Type B pancreatic cell (in vitro differentiated cells): ENCODE measurements at regions not wholly inside any gene's neighbourhood (a gene's known extent, or its start where the extent isn't known, plus 50 kb on each side); places are given as distances from the start of the nearest gene placed in this dataset.
A peak's percentile ranks its signal among the peaks of the same experiment; 100 is the strongest.

ENCODE experiments used
- DNase-seq: peaks from one replicate; pipeline ENCODE4 v3.0.0; 2021; ENCODE audit warnings: mixed read lengths; ENCODE audit not compliant: unreplicated experiment; ENCODE audit errors: extremely low spot score
- H3K27ac Mint-ChIP-seq: 2 replicates; pipeline ENCODE4 v1.8.0; 2021; ENCODE audit warnings: mild to moderate bottlenecking, mixed read lengths
- H3K27me3 Mint-ChIP-seq: 2 replicates; pipeline ENCODE4 v1.8.0; 2021; ENCODE audit warnings: mixed read lengths
- H3K36me3 Mint-ChIP-seq: 2 replicates; pipeline ENCODE4 v1.8.0; 2021; ENCODE audit warnings: mixed read lengths
- H3K4me1 Mint-ChIP-seq: one replicate; pipeline ENCODE4 v1.8.0; 2021; ENCODE audit warnings: mixed read lengths; ENCODE audit not compliant: unreplicated experiment
- H3K4me3 Mint-ChIP-seq: 2 replicates; pipeline ENCODE4 v1.8.0; 2021; ENCODE audit warnings: mild to moderate bottlenecking, mixed read lengths
- H3K9me3 Mint-ChIP-seq: 2 replicates; pipeline ENCODE4 v1.8.0; 2021; ENCODE audit warnings: mixed read lengths
- TF ChIP-seq, protein P1 (sequence below): fragments of 200-600 bp; sonication (generic); conservative IDR thresholded peaks from 2 replicates; pipeline ENCODE4 v1.5.0; 2021; ENCODE audit warnings: antibody characterized with exemption, mild to moderate bottlenecking

DNA sequence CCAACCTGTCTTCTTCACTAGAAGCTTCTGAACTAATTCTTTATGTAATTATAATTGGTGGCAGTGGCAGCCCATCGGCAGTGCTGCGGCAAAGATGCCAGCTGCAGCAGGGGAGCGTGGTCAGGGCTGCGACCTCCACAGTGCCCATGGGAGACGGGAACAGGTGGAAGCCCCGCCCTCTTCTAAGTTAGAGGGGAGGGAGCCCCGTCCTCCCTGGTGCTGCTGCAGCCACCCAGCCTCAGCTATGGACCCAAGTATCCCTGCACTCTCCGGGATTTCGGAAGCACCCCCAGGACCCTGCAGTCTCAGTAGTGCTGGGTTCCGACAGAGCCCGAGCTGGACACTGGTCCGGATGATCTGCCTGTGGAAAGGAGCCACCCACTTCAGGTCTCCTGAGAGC is 117.0 kb upstream of the MBL2 start:
- TF ChIP-seq, protein P1, sequence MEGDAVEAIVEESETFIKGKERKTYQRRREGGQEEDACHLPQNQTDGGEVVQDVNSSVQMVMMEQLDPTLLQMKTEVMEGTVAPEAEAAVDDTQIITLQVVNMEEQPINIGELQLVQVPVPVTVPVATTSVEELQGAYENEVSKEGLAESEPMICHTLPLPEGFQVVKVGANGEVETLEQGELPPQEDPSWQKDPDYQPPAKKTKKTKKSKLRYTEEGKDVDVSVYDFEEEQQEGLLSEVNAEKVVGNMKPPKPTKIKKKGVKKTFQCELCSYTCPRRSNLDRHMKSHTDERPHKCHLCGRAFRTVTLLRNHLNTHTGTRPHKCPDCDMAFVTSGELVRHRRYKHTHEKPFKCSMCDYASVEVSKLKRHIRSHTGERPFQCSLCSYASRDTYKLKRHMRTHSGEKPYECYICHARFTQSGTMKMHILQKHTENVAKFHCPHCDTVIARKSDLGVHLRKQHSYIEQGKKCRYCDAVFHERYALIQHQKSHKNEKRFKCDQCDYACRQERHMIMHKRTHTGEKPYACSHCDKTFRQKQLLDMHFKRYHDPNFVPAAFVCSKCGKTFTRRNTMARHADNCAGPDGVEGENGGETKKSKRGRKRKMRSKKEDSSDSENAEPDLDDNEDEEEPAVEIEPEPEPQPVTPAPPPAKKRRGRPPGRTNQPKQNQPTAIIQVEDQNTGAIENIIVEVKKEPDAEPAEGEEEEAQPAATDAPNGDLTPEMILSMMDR: no peak
- Mint-ChIP-seq H3K27me3 (no peaks in the 10 kb centered on the region), H3K36me3 (no peaks in the 10 kb centered on the region), H3K27ac (no peak overlapping the region), H3K4me3 (no peak overlapping the region), H3K4me1 (peaks cover 5% of the 10 kb centered on the region), H3K9me3 (no peaks in the 10 kb centered on the region)
- no peak for DNase-seq

DNA sequence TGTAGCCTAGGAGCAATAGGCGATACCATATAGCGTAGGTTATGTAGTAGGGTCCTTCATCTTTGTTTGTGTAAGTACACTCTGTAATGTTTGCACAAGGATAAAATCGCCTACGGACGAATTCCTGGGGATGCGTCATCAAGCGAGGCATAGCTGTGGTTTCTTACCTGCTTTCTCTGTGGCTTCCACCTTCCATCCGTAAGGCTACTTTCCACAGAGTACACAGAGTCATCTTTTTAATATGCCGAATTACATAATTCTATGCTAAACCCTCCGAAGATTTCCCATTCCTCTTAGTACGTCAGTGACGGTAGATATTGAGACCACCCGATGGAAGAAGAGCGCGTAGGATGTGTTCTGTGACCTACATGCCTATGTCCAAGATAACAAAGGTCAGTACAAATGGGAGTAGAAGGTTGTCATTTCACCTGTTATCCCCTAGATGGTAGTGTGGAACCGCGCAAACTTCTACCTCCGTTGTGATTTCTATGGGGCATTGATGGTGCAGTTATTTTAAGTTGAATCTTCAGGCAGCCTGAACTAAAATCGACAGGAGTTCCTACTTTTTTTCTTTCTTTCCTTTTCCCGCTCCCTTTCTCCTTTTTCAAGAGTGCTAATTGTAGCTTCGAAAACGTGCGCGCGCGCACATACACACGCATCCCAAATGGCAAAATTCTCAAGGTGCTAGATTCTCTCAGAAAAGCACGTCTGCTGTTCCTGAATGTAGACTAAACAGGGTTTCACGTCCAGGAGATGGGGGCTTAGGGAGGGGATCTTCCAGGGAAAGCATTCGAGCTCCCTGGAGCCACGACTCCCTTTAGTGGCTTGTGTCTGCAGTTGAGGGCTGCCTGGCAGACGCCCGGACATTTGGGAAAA is 111.7 kb upstream of the MBL2 start:
- TF ChIP-seq, protein P1: peak; percentile 92
- Mint-ChIP-seq H3K4me1 (peaks cover 18% of the 10 kb centered on the region), H3K9me3 (no peaks in the 10 kb centered on the region), H3K27me3 (no peaks in the 10 kb centered on the region), H3K27ac (peak overlapping the region; percentile 82), H3K4me3 (peak overlapping the region; percentile 65), H3K36me3 (no peaks in the 10 kb centered on the region)
- no peak for DNase-seq

DNA sequence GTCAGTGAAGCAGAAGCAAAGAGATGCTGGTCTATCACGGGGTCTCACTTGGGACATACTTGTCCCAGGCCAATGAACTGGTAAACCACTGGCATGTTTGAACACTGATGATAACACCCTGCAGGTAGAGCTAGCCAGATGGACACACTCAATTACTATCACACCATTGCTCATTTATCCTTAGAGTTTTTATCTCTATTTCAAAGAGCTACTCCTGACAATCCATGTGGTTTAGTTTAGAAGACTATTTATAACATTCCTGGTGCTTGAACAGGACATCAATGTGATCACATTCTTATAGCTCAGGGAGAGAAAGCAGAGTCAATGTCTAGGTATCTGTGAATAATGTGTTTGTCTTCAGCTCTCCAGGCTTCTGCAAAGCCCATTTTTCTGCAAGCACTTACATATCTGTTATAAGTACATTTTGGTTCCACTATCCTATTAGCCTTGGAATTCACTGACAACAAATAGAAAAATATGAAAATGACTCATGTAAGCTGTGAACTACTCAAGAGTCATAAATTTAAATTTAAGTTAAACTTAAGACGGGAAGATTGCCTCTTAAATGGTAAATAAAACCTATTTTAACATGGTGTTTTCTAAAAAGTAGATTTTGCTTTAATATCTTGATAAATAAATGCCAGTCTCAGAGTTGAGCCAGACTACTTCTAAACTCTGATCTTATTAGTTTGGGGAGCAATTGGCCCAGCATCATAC is 106.7 kb upstream of the MBL2 start:
- H3K4me1 Mint-ChIP-seq: peaks cover 18% of the 10 kb centered on the region
- DNase-seq: no peak
- H3K36me3 Mint-ChIP-seq: no peaks in the 10 kb centered on the region
- TF ChIP-seq, protein P1: no peak
- H3K4me3 Mint-ChIP-seq: no peak overlapping the region
- H3K27ac Mint-ChIP-seq: no peak overlapping the region
- H3K9me3 Mint-ChIP-seq: peaks cover 4% of the 10 kb centered on the region
- no peaks in the 10 kb centered on the region for H3K27me3 Mint-ChIP-seq

DNA sequence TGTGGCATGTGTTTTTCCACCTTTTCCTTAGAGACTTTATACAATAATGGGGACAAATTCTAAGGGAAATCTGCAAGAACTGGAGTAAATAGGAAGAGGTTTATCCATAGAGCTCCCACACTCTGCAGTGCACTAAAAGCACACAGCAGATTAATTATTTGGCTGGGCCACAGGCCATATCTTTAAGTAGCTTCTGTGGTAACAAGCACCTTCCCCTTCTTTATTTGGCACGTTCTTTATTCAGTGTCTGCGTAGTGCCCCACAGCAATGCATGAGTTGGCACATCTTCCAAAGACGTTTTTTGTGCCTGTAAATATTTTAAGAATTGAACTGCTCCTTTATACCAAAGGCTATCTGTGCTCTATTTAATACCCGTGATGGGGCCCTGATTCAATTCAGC is 104.9 kb upstream of the MBL2 start:
- Mint-ChIP-seq H3K27ac (no peak overlapping the region), H3K27me3 (no peaks in the 10 kb centered on the region), H3K36me3 (no peaks in the 10 kb centered on the region), H3K4me1 (peaks cover 14% of the 10 kb centered on the region), H3K9me3 (peaks cover 7% of the 10 kb centered on the region), H3K4me3 (no peak overlapping the region)
- DNase-seq: no peak
- TF ChIP-seq, protein P1: no peak

DNA sequence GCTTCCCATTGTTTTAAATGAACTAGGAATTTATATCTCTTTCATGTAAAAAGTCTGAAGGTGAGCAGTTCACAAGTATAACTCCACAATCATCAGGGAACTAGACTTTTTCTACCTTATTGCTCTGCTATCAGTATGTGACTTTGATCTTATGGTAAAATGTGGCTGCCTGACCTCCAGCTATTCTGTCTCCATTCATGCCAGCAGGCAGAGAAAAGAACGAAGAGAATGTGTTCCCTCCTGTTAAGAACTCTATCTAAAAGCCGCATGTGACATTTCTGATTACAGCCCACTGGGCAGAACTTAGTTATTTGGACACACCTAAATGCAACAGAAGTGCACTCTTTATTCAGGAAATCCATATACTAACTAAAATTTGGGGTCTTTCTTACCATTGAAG is 102.8 kb upstream of the MBL2 start:
- H3K4me3 Mint-ChIP-seq: no peak overlapping the region
- H3K27ac Mint-ChIP-seq: no peak overlapping the region
- H3K9me3 Mint-ChIP-seq: peaks cover 7% of the 10 kb centered on the region
- H3K36me3 Mint-ChIP-seq: no peaks in the 10 kb centered on the region
- H3K4me1 Mint-ChIP-seq: peaks cover 14% of the 10 kb centered on the region
- DNase-seq: no peak
- TF ChIP-seq, protein P1: no peak
- no peaks in the 10 kb centered on the region for H3K27me3 Mint-ChIP-seq
